GM12873 (cell line): ENCODE measurements at regions not wholly inside any gene's neighbourhood (a gene's known extent, or its start where the extent isn't known, plus 50 kb on each side); places are given as distances from the start of the nearest gene placed in this dataset.

Experiments used
- TF ChIP-seq, protein P1 (sequence below): IDR thresholded peaks from 2 replicates; pipeline ENCODE4 v1.5.1; 2012; ENCODE audit warnings: low read depth, mild to moderate bottlenecking, moderate library complexity, low read length, control low read depth; ENCODE audit not compliant: insufficient read depth; ENCODE audit errors: missing control alignments

GRCh38 chr18:22607284-22607635, 189.5 kb upstream of the CTAGE1 start:
- TF ChIP-seq, protein P1, sequence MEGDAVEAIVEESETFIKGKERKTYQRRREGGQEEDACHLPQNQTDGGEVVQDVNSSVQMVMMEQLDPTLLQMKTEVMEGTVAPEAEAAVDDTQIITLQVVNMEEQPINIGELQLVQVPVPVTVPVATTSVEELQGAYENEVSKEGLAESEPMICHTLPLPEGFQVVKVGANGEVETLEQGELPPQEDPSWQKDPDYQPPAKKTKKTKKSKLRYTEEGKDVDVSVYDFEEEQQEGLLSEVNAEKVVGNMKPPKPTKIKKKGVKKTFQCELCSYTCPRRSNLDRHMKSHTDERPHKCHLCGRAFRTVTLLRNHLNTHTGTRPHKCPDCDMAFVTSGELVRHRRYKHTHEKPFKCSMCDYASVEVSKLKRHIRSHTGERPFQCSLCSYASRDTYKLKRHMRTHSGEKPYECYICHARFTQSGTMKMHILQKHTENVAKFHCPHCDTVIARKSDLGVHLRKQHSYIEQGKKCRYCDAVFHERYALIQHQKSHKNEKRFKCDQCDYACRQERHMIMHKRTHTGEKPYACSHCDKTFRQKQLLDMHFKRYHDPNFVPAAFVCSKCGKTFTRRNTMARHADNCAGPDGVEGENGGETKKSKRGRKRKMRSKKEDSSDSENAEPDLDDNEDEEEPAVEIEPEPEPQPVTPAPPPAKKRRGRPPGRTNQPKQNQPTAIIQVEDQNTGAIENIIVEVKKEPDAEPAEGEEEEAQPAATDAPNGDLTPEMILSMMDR = no peak

GRCh38 chr18:22608847-22609246, 191.1 kb upstream of the CTAGE1 start:
- TF ChIP-seq, protein P1 = no peak

DNA sequence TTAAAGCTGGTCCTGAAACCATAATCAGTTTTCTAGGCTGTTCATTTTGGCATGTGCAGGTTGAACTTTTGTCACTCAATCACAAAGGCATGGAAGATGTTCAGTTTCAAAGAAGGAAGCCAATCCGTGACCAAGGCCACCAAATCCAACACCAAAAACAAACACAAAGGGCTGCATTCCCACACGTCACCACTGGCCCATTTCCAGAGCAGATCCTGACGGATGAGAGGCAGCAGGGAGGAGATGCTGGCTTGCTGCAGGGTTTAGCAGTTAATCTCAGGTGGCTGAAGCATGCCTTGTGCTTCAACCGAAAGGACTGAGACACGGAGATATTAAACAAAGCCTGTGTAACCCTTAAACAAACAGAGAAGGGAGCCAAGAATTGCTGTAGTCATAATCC, 191.9 kb upstream of the CTAGE1 start:
- TF ChIP-seq, protein P1 = no peak

DNA sequence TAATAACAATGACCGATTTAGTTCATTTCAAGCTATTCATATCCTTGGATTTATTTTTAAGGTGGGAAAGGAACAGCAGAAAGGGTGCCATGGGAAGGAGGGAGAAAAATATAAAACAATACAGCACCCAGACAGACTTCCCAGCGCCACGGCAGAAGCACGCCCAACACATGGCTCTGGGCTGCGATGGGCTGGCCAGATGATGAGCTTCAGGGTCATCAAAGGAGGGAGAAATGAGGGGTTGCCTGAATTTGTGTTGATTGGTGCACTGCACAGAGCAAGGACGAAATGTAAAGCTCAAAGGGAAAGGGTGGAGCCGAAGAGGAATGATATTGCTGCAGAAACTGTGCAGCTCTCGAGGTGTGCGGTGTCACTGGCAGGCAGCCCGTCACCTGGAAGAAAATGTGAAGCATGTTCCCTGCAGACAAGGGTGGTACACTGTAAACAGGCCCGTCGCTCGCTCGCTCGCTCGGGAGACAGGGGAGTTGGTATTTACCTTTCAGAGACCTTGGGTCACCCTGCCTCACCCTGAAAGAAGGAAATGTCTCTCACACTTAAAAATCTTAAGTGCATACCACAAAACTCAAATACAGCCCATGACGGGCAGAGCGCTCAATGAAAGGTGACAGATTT, 195.5 kb upstream of the CTAGE1 start:
- TF ChIP-seq, protein P1 = no peak

DNA sequence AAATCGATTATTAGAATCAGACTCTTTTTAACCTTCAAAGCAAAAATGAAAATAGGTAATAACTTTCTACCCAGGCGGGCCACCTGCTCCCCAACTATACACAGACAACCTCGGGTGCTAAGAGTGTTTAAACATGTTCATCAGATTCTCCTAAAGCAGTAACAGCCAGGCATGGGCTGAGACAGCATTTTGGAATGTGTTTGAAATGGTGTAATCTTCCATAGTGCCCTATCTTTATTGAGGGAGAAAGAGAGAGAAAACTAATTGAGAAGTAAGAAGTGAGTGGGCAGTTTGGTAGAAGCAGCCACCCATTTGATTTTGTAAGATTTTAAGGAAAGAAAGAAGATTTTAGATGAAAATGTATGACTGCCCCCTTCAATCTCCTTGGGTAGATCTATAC, 196.1 kb upstream of the CTAGE1 start:
- TF ChIP-seq, protein P1 = no peak

DNA sequence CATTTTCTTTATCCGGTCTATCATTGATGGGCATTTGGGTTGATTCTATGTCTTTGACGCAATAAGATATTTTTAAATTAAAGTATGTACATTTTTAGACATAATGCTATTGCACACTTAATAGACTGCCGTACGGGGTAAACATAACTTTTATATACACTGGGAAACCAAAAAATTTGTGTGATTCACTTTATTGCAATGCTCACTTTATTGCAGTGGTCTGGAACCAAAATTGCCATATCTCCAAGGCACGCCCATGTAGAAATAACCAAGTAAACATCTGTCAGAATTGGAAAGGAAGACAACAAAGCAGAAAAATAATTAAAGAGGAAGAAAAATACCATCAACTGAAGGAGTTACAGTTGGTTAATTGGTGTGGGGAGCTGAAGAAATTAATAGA, 205.8 kb upstream of the CTAGE1 start:
- TF ChIP-seq, protein P1 = no peak

GRCh38 chr18:22624176-22624575, 206.5 kb upstream of the CTAGE1 start:
- TF ChIP-seq, protein P1 = no peak
